CD4-positive, alpha-beta T cell treated with Interleukin-4 for 4 hours (primary cell): ENCODE measurements at regions not wholly inside any gene's neighbourhood (a gene's known extent, or its start where the extent isn't known, plus 50 kb on each side); places are given as distances from the start of the nearest gene placed in this dataset.
"Not testable (repeated sequence)": the region's sequence is repeated elsewhere in the genome, so short reads cannot be mapped to it uniquely, and the experiment has no call there.

Experiments used
- DNase-seq: peaks from one replicate; pipeline ENCODE4 v3.0.0-alpha.2; 2020

- DNase-seq: not testable (repeated sequence)
Observed at GRCh38 chr20:26091921-26092320, 395.3 kb upstream of the ZNF337 start.

DNA sequence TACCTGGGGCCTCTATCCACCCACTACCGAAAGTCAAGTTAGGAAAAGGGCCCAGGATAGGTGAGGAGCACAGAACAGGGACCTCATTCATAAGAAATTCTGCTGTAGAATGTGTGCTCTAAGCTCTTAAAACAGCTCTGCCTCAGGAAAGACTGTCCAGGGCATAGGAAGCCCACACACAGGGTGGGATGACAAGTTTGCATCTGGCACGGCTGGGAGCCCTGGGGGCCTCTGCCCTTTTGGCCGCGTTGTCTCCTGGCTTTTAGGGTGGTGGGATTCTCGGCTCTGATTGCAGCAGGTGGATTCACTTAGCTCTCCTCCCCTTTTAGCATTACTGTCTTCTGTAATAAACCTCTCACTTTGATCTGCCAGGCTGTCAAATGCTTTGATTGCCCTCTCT lies 389.5 kb upstream of the ZNF337 start:
- not testable (repeated sequence) for DNase-seq

DNA sequence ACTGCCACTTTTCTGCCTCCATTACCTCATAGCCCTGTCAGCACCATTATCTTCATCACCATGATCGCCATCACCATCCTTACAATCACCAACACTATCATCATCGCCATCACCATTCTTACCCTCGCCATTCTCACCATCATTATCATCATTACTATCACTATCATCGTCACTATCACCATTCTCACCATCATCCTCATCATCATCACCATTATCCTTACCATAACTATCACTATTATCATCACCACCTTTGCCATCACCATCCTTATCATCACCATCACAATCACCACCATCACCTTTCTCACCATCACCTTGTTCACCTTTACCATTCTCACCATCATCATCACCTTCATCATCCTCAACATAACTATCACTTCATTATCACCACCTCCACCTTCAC lies 377.3 kb upstream of the ZNF337 start:
- not testable (repeated sequence) for DNase-seq

DNA sequence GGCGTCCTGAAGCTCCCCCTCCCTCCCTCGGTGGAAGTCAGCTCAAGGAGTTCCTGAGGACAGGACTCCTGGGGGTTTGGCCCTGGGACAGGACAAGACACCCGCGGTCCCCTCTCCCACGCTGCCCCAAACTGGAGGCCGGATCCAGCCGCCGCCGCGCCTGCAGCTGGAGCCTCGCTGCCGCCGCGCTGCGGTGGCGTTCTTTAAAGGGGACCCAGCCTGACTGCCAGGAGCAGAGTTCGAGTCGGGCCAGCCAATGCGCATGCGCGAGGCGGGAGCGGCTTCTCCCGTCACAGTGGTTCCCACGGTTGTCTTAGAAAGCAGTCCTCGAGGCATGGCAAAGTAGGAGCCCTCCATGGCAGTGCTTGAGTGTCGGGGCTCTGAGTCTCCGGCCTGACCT lies 362.7 kb upstream of the ZNF337 start:
- DNase-seq: not testable (repeated sequence)

GRCh38 chr20:26058446-26058845 lies 361.8 kb upstream of the ZNF337 start:
- DNase-seq: not testable (repeated sequence)

- not testable (repeated sequence) for DNase-seq
Observed at GRCh38 chr20:26057135-26057752, 360.6 kb upstream of the ZNF337 start.

DNA sequence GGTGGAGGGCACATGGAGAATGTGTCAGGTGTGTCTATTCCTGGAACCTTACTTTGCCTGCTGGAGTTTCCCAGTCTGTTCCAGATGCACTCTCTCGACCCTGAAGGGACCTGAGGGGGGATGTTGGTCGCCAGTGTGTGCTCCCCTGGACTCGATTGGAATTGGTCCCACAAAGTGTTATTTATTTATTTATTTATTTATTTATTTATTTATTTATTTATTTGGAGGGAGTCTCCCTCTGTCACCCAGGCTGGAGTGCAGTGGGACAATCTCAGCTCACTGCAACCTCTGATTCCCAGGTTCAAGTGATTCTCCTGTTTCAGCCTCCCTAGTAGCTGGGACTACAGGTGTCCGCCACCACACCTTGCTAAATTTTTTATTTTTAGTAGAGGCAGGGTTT lies 329.1 kb upstream of the ZNF337 start:
- not testable (repeated sequence) for DNase-seq

DNA sequence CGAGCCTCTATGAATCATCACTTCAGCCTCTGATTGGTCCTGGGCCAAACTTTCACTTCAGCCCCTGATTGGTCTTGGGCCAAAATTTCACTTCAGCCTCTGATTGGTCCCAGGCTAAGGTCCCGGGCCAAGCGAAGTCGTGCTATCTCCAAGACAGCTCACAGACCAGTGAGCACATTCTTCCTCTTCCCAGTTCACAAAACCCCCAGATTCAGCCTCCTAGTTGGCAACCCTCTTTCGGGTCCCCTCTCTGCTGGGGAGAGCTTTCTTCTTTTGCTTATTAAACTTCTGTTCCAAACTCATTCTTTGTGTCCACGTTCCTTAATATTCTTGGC lies 314.3 kb upstream of the ZNF337 start:
- not testable (repeated sequence) for DNase-seq

DNA sequence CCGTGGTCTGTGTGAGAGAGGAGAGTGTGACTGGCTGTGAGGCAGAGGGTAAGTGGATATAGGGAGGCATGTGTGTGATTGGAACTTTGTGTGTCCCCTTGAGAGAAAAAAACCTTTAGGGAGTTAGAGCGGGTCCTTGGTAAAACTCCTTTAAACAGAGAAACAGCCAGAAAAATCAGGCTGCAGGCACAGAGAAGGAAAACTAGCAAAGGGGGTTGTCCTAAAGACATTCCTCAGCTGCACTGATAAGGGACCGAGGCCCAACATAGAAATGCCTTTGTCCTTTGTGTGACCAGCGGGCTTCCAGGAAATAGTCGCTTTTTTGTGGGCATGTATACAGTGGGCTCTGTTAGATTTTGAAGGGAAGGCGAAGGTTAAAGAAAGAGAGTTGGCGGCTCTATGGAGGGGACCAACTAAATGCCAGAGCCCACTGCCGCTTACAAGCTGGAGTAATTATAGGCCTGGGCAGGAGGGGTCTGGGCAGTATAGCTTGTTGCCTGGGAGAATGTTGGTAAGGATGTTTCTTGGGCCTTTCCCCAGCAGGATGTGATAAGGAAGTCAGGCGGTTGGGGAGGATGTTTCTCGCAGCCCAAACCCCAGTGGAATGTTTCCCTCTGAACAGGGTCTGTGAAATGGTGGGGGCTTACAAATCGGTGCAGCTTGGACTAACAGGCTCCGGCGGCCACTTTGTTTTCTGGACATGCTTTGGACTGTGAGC lies 313.7 kb upstream of the ZNF337 start:
- DNase-seq: not testable (repeated sequence)

DNA sequence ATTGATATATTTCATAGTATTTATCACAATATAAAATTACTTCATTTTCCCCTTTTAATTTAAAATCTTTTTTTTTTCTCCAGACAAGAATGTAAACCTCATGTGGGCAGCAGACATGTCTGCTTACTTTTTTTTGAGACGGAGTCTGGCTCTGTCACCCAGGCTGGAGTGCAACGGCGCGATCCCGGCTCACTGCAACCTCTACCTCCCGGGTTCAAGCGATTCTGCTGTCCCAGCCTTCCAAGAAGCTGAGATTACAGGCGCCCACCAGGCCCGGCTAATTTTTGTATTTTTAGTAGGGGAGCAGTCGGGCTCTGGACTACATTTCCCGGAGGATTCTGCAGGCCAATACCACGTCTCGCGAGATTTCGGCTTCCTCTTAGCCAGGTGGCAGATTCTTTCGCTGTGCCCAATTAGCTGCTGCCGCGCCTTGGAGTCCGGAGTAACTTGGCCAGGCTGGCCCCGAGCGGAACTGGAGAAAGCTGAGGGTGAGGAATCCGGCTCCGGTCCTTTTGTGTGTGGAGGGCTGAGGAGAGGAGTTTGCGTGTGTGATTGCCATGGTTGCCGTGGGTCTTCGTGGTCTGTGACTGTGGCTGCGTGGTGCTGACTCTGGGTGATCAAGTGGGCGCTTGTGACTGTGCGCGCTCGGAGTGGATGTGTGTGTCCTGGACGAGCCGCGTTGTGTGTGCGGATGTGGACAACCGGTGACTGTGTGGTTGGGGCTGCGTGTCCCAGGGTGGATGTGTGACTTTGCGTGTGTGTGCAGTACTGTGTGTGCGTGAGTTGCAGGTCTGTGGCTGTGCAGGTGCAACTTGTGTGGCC lies 313.0 kb upstream of the ZNF337 start:
- peak; percentile 71 for DNase-seq

GRCh38 chr20:26008026-26008425 lies 311.4 kb upstream of the ZNF337 start:
- not testable (repeated sequence) for DNase-seq

GRCh38 chr20:26006164-26006563 lies 309.5 kb upstream of the ZNF337 start:
- not testable (repeated sequence) for DNase-seq

- DNase-seq: not testable (repeated sequence)
Observed at GRCh38 chr20:26003959-26004358, 307.3 kb upstream of the ZNF337 start.

GRCh38 chr20:25997367-25998038 lies 300.9 kb upstream of the ZNF337 start:
- DNase-seq: not testable (repeated sequence)

DNA sequence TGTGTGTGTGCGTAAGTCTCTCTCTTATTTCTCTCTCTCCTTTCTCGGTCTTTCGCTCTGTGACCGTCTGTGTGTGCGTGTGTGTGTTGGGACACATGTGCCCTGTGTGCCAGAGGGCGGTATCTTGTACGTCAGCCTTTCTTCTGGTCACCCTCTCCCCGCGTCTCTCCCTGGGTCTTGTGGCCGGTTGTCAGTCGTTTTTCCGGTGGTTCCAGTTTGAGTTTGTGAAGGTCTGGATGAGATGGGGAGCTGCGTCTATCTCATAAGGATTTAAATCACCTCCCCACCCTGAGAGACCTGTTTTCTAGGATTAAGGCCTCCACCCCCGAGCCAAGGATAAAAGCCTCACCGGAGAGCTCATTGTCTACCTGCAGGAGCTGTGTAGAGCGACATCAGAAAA lies 295.5 kb upstream of the ZNF337 start:
- DNase-seq: no peak

DNA sequence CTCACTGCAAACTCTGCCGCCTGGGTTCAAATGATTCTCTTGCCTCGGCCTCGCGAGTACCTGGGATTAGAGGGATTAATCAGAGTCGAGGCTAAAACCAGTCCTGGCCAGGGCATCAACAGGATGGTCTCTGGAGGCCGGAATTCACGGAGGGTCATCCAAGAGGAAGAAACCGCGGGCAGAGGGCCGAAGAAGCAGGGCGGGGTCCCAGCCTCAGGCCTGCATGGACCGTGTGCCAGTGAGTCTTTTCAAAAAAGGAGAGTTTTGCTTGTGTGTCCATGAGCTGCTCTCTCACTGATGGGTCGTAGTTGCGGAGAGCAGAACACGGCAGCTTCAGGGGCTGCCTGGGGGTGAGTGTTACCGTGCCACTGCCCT lies 295.1 kb upstream of the ZNF337 start:
- DNase-seq: no peak

DNA sequence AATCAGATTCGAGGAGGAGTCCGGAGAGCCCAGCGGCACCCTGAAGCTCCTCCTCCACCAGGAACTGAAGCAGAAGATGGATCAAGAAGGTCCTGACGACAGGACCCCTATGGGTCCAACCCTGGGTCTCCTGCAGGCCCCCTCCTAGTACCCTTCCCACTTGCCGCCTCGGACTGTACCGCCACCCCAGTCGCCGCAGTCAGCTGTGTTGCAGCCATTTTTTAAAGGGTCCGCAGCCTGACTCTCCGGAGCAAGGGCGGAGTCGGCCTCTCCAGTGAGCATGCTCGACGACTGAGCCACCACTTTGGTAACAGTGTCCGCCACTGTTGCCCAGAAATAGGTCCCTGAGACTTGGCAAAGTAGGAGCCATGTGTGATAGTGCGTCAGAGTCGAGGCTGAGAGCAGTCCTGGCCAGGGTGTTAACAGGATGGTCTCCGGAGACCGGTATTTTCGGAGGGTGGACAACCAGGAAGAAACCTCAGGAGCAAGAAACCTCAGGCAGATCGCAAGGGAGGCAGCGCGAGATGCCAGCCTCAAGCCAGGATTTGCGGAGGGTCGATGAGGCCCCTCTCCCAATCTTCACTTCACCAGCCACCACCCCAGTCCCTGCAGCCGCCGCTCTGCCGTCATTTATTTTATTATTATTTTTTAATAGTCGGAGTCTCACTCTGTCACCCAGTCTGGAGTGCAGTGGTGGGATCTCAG lies 294.6 kb upstream of the ZNF337 start:
- DNase-seq: no peak

- DNase-seq: not testable (repeated sequence)
Observed at GRCh38 chr20:25989686-25990085, 293.0 kb upstream of the ZNF337 start.

DNA sequence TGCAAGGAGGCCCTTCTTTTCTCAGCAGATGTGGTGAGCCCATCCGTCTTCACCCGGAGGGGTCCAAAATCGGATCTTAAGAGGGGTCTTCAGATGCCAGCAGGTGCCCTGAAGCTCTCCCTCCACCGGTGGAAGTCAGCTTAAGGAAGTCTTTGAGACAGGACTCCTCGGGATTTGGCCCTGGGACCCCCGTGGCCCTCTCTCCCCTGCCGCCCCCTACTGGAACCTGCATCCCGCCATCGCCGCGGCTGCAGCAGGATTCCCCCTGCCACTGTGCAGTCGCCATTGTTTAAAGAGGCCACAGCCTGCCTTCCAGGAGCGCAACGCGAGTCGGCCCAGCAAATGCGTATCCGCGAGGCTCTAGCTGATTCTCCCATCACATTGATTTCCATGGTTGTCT lies 292.5 kb upstream of the ZNF337 start:
- DNase-seq: no peak

DNA sequence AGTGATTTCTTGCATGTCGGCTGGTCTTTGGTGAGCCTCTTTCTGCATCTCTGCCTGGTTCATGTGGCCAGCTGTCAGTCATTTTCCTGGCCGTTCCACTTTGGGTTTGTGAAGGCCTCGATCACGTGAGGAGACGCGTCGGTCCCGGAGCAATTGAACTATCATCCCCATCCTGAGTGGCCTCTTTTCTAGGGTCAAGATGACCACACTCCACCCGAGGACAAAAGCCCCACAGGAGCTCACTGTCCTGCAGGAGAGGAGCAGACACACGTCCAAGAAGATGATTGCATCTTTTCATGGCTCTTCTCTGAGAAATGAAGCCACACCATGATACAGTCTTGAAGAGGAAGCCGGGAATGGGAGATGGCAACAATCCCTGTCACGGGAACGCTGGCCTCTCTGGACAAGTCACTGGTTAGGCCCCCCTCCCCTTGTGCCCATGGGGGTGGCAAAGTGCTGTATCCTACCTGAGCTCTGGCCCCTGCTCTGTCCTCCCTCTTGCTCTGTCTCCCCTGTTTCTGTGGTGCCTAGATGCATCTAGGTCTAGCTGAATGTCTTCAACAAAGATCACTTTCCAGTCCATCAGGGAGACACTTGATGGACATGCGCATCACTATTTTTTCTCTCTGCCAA lies 291.4 kb upstream of the ZNF337 start:
- DNase-seq: not testable (repeated sequence)

- DNase-seq: peak; percentile 40
Observed at GRCh38 chr20:25987073-25987927, 290.6 kb upstream of the ZNF337 start.
